G401 (cell line): ENCODE measurements at regions not wholly inside any gene's neighbourhood (a gene's known extent, or its start where the extent isn't known, plus 50 kb on each side); places are given as distances from the start of the nearest gene placed in this dataset.

ENCODE experiments used
- DNase-seq: peaks from one replicate; pipeline ENCODE4 v3.0.0-alpha.2; 2015; ENCODE audit warnings: low spot score
- in situ Hi-C: cut with HindIII; loops from 2 replicates; pipeline ENCODE4 v1.10.0; 2016; ENCODE audit warnings: low sequenced_read_pairs, mixed read lengths

- no peak for DNase-seq
- in situ Hi-C loops: no loop called here
Observed at GRCh38 chr1:103854279-103854678, 104.6 kb downstream of the AMY1C start.

- in situ Hi-C loops: no loop called here
- no peak for DNase-seq
Observed at GRCh38 chr1:103859721-103860120, 110.0 kb downstream of the AMY1C start.

GRCh38 chr1:103898576-103899345 lies 149.1 kb downstream of the AMY1C start:
- in situ Hi-C loops: no loop called here
- no peak for DNase-seq

- in situ Hi-C loops: no loop called here
- DNase-seq: no peak
Observed at GRCh38 chr1:103900005-103900404, 150.3 kb downstream of the AMY1C start.

- DNase-seq: no peak
- in situ Hi-C loops: no loop called here
Observed at GRCh38 chr1:103901072-103901471, 151.4 kb downstream of the AMY1C start.

GRCh38 chr1:103905363-103905762 lies 155.7 kb downstream of the AMY1C start:
- in situ Hi-C loops: no loop called here
- DNase-seq: no peak

- no peak for DNase-seq
- in situ Hi-C loops: no loop called here
Observed at GRCh38 chr1:103911450-103911849, 161.8 kb downstream of the AMY1C start.

- in situ Hi-C loops: no loop called here
- DNase-seq: no peak
Observed at GRCh38 chr1:103917795-103918194, 168.1 kb downstream of the AMY1C start.

- in situ Hi-C loops: no loop called here
- DNase-seq: no peak
Observed at GRCh38 chr1:103931891-103932290, 182.2 kb downstream of the AMY1C start.

- no peak for DNase-seq
- in situ Hi-C loops: no loop called here
Observed at GRCh38 chr1:103937763-103938357, 188.2 kb downstream of the AMY1C start.

GRCh38 chr1:103941086-103941485 lies 191.4 kb downstream of the AMY1C start:
- no peak for DNase-seq
- in situ Hi-C loops: no loop called here

GRCh38 chr1:103942029-103942428 lies 192.3 kb downstream of the AMY1C start:
- no peak for DNase-seq
- in situ Hi-C loops: no loop called here

- no peak for DNase-seq
- in situ Hi-C loops: no loop called here
Observed at GRCh38 chr1:103945774-103946173, 196.1 kb downstream of the AMY1C start.

GRCh38 chr1:103948526-103948925 lies 198.8 kb downstream of the AMY1C start:
- in situ Hi-C loops: no loop called here
- DNase-seq: no peak

GRCh38 chr1:103949779-103950178 lies 200.1 kb downstream of the AMY1C start:
- no peak for DNase-seq
- in situ Hi-C loops: no loop called here

GRCh38 chr1:103953386-103953785 lies 203.7 kb downstream of the AMY1C start:
- in situ Hi-C loops: no loop called here
- DNase-seq: no peak

- in situ Hi-C loops: no loop called here
- no peak for DNase-seq
Observed at GRCh38 chr1:103958699-103959098, 209.0 kb downstream of the AMY1C start.

GRCh38 chr1:103959565-103959964 lies 209.9 kb downstream of the AMY1C start:
- in situ Hi-C loops: no loop called here
- no peak for DNase-seq

GRCh38 chr1:103960045-103960444 lies 210.3 kb downstream of the AMY1C start:
- no peak for DNase-seq
- in situ Hi-C loops: no loop called here

- no peak for DNase-seq
- in situ Hi-C loops: no loop called here
Observed at GRCh38 chr1:103960710-103961109, 211.0 kb downstream of the AMY1C start.

- in situ Hi-C loops: no loop called here
- DNase-seq: no peak
Observed at GRCh38 chr1:103986792-103987191, 237.1 kb downstream of the AMY1C start.
